Smooth muscle cell (in vitro differentiated cells): ENCODE measurements at regions not wholly inside any gene's neighbourhood (a gene's known extent, or its start where the extent isn't known, plus 50 kb on each side); places are given as distances from the start of the nearest gene placed in this dataset.
"Not testable (repeated sequence)": the region's sequence is repeated elsewhere in the genome, so short reads cannot be mapped to it uniquely, and the experiment has no call there.

Source experiments
- DNase-seq: peaks from one replicate; lab custom pipeline; 2025; ENCODE audit not compliant: unreplicated experiment; lab: John Stamatoyannopoulos, UW
- H2AFZ ChIP-seq: fragments of 200-600 bp; sonication (generic); 2 replicates; pipeline ENCODE4 v1.6.0; 2016; ENCODE audit warnings: antibody characterized with exemption, low read depth, mild to moderate bottlenecking
- H3F3A ChIP-seq: fragments of 200-600 bp; sonication (generic); 2 replicates; pipeline ENCODE4 v1.6.0; 2017; ENCODE audit warnings: antibody characterized with exemption, low read depth
- H3K27ac ChIP-seq: fragments of 200-600 bp; sonication (generic); 2 replicates; pipeline ENCODE4 v1.5.1; 2016; ENCODE audit warnings: low read depth, mild to moderate bottlenecking
- H3K27me3 ChIP-seq: fragments of 200-600 bp; sonication (generic); 2 replicates; pipeline ENCODE4 v1.6.1; 2016; ENCODE audit warnings: low read depth, mild to moderate bottlenecking
- H3K36me3 ChIP-seq: fragments of 200-600 bp; sonication (generic); 2 replicates; pipeline ENCODE4 v1.5.1; 2016; ENCODE audit warnings: low read depth
- H3K4me1 ChIP-seq: fragments of 200-600 bp; sonication (generic); 2 replicates; pipeline ENCODE4 v1.5.1; 2016; ENCODE audit warnings: low read depth
- H3K4me2 ChIP-seq: fragments of 200-600 bp; sonication (generic); 2 replicates; pipeline ENCODE4 v1.6.0; 2016; ENCODE audit warnings: mild to moderate bottlenecking
- H3K4me3 ChIP-seq: fragments of 200-600 bp; sonication (generic); 2 replicates; pipeline ENCODE4 v1.5.1; 2016; ENCODE audit warnings: mild to moderate bottlenecking
- H3K79me2 ChIP-seq: fragments of 200-600 bp; sonication (generic); 2 replicates; pipeline ENCODE4 v1.6.0; 2016; ENCODE audit warnings: low read depth, mild to moderate bottlenecking
- H3K9ac ChIP-seq: fragments of 200-600 bp; sonication (generic); 2 replicates; pipeline ENCODE4 v1.6.0; 2016; ENCODE audit warnings: low read depth
- H3K9me3 ChIP-seq: fragments of 200-600 bp; sonication (generic); replicated peaks from 2 replicates; pipeline ENCODE4 v1.5.1; 2016; ENCODE audit warnings: low read depth
- H4K20me1 ChIP-seq: fragments of 200-600 bp; sonication (generic); 2 replicates; pipeline ENCODE4 v1.6.0; 2016; ENCODE audit warnings: low read depth
- CTCF ChIP-seq: fragments of 200-600 bp; sonication (generic); IDR thresholded peaks from 2 replicates; pipeline ENCODE4 v1.5.1; 2017; ENCODE audit warnings: borderline replicate concordance, mild to moderate bottlenecking, antibody characterized with exemption; ENCODE audit not compliant: insufficient read depth, poor library complexity, severe bottlenecking
- WGBS: methylation state at CpG from one replicate; pipeline ENCODE4 v1.1.7; 2016; ENCODE audit warnings: low lambda C conversion rate; 5-methylcytosine and 5-hydroxymethylcytosine counted together

- Histone ChIP-seq H4K20me1 (peaks cover 8% of the 10 kb centered on the region), H3K4me1 (peaks cover 7% of the 10 kb centered on the region), H3K36me3 (no peaks in the 10 kb centered on the region), H3K27ac (no peak overlapping the region), H3K27me3 (no peaks in the 10 kb centered on the region), H3K4me3 (no peak overlapping the region), H3K9ac (no peak overlapping the region), H3F3A (peaks cover 5% of the 10 kb centered on the region), H3K9me3 (no peaks in the 10 kb centered on the region), H2AFZ (no peak overlapping the region), H3K79me2 (no peaks in the 10 kb centered on the region), H3K4me2 (no peak overlapping the region)
- no peak for TF ChIP-seq CTCF
- 78% methylated on average over 2 of the region's 2 CpGs for WGBS
- DNase-seq = no peak
Observed at GRCh38 chr22:25407859-25408229, 156.6 kb upstream of the GRK3 start.

GRCh38 chr22:25409240-25409639 lies 155.2 kb upstream of the GRK3 start:
- H3F3A ChIP-seq = no peaks in the 10 kb centered on the region
- H3K27me3 ChIP-seq = no peaks in the 10 kb centered on the region
- no peaks in the 10 kb centered on the region for H3K79me2 ChIP-seq
- no peak overlapping the region for H3K9ac ChIP-seq
- no peak overlapping the region for H3K4me3 ChIP-seq
- H3K9me3 ChIP-seq = no peaks in the 10 kb centered on the region
- H3K27ac ChIP-seq = no peak overlapping the region
- H3K4me1 ChIP-seq = peaks cover 1% of the 10 kb centered on the region
- DNase-seq = no peak
- no peak for TF ChIP-seq CTCF
- H3K4me2 ChIP-seq = no peak overlapping the region
- no peaks in the 10 kb centered on the region for H3K36me3 ChIP-seq
- H4K20me1 ChIP-seq = no peaks in the 10 kb centered on the region
- no peak overlapping the region for H2AFZ ChIP-seq
- WGBS = 78% methylated on average over 3 of the region's 3 CpGs

GRCh38 chr22:25410849-25411248 lies 153.6 kb upstream of the GRK3 start:
- WGBS = 91% methylated on average over 4 of the region's 4 CpGs
- Histone ChIP-seq H3K4me1 (no peaks in the 10 kb centered on the region), H4K20me1 (no peaks in the 10 kb centered on the region), H3K4me3 (no peak overlapping the region), H3F3A (no peaks in the 10 kb centered on the region), H3K27ac (no peak overlapping the region), H2AFZ (no peak overlapping the region), H3K36me3 (no peaks in the 10 kb centered on the region), H3K27me3 (peaks cover 7% of the 10 kb centered on the region), H3K9me3 (no peaks in the 10 kb centered on the region), H3K4me2 (no peak overlapping the region), H3K9ac (no peak overlapping the region), H3K79me2 (no peaks in the 10 kb centered on the region)
- no peak for DNase-seq
- no peak for TF ChIP-seq CTCF

GRCh38 chr22:25413620-25414019 lies 150.9 kb upstream of the GRK3 start:
- Histone ChIP-seq H3F3A (no peaks in the 10 kb centered on the region), H3K9me3 (no peaks in the 10 kb centered on the region)
- WGBS = 83% methylated on average over 1 of the region's 1 CpG

GRCh38 chr22:25415731-25416130 lies 148.7 kb upstream of the GRK3 start:
- not testable (repeated sequence) for H3K27ac ChIP-seq, H3K4me1 ChIP-seq, H2AFZ ChIP-seq, H3K4me2 ChIP-seq, H3F3A ChIP-seq, H3K4me3 ChIP-seq, H3K9ac ChIP-seq, H3K79me2 ChIP-seq, H3K9me3 ChIP-seq, H3K36me3 ChIP-seq, DNase-seq, H4K20me1 ChIP-seq
- H3K27me3 ChIP-seq = peaks cover 53% of the 10 kb centered on the region
- 88% methylated on average over 4 of the region's 4 CpGs for WGBS

More at GRCh38 chr22:25413620-25414019, 150.9 kb upstream of the GRK3 start:
- Histone ChIP-seq H2AFZ (no peak overlapping the region), H3K9ac (no peak overlapping the region), H3K4me2 (no peak overlapping the region), H3K36me3 (no peaks in the 10 kb centered on the region), H3K27me3 (peaks cover 32% of the 10 kb centered on the region), H3K4me3 (no peak overlapping the region), H4K20me1 (no peaks in the 10 kb centered on the region), H3K27ac (no peak overlapping the region), H3K4me1 (no peaks in the 10 kb centered on the region), H3K79me2 (no peaks in the 10 kb centered on the region)
- no peak for TF ChIP-seq CTCF
- no peak for DNase-seq

- H3K4me3 ChIP-seq, H3K9me3 ChIP-seq, H3K4me2 ChIP-seq, H3K27ac ChIP-seq, H4K20me1 ChIP-seq, H3K9ac ChIP-seq, DNase-seq, H3K79me2 ChIP-seq, H3K36me3 ChIP-seq, H3F3A ChIP-seq, H2AFZ ChIP-seq, H3K4me1 ChIP-seq: not testable (repeated sequence)
- H3K27me3 ChIP-seq = peaks cover 74% of the 10 kb centered on the region
- WGBS = 97% methylated on average over 2 of the region's 2 CpGs
Observed at GRCh38 chr22:25417826-25418225, 146.6 kb upstream of the GRK3 start.
